Stimulated activated naive CD4-positive, alpha-beta T cell treated with Interleukin-2 at 50 U/mL for 16 hours (primary cell): ENCODE measurements at regions not wholly inside any gene's neighbourhood (a gene's known extent, or its start where the extent isn't known, plus 50 kb on each side); places are given as distances from the start of the nearest gene placed in this dataset.

Experiments used
- DNase-seq: peaks from one replicate; lab custom pipeline; 2025; lab: John Stamatoyannopoulos, UW

DNA sequence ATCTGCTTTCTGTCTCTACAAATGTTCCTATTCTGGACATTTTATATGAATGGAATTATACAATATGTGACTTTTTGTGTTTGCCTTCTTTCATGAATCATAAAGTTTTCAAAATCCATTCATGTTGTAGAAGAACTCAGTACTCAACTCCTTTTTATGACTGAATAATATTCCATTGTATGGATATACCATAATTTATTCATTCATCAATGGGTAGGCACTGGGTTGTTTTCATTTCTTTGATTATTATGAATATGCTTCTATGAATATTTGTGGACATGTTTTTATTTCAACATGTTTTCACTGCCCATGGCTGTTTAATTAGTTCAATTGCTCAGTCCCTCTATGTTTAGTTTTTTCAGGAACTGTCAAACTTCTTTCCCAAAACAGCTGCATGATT lies 76.5 kb upstream of the GTSF1L start:
- DNase-seq: no peak

DNA sequence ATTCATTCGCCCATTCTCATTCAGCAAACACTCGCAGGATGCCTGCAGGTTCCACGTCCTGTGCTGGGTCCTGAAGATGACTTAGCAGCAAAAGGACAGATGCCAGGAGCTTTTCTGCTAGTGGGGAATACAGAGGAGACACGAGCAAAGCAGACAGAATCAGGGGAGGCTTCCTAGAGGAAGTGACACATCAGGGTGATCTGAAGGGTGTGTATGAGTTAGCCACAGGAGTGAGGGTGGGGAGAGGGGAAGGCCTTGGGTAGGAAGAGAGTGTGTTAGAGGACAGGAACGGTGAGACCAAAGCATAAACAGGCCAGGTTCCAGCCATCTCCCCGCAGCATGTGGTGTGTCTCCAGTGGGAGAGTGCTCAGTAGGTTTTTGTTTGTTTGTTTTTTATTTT lies 73.4 kb upstream of the GTSF1L start:
- no peak for DNase-seq

DNA sequence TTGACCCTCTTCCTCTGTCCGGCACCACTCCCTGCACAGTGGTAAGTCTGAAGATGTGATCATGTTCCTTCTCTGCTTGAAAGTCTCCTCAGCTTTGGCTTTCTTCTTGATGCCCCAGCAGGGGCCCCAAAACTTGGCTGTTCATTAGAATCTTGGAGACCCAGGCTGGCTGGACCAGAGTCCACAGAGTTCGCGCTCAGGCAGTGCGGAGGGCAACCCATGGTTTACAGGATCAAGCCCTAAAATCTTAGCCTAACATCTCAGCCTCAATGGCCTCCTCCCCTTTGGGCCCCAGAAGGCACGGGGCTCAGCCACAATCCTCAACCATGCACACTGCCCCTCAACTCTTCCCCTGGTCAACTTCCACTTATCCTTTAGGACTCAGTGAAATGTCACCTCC lies 72.9 kb upstream of the GTSF1L start:
- no peak for DNase-seq

DNA sequence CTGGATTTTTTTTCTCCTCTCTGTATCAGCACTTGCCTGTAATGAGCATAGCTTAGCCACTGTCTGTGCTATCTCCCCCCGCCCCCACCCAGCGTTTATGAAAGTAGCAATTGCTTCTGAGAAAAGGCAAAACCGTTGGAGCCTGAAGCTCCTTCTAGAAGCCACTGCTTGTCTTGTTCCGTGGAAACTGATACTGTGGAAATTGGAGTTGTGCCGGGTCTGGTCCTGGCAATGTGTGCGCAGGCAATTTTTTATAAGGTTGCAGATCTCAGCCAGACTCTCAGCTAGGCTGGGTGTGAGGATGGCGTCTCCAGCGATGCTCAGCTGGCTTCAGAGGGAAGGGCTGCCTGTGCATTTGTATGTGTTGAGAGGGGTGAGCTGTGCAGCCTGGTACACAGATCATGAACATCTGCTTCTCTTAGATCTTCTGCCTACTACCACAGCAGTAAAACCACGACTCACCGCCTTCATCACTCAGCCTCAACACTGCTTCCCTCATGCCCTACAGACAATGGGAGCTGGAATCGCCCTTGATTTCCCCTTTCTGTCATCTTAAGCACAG lies 72.4 kb upstream of the GTSF1L start:
- DNase-seq: no peak

DNA sequence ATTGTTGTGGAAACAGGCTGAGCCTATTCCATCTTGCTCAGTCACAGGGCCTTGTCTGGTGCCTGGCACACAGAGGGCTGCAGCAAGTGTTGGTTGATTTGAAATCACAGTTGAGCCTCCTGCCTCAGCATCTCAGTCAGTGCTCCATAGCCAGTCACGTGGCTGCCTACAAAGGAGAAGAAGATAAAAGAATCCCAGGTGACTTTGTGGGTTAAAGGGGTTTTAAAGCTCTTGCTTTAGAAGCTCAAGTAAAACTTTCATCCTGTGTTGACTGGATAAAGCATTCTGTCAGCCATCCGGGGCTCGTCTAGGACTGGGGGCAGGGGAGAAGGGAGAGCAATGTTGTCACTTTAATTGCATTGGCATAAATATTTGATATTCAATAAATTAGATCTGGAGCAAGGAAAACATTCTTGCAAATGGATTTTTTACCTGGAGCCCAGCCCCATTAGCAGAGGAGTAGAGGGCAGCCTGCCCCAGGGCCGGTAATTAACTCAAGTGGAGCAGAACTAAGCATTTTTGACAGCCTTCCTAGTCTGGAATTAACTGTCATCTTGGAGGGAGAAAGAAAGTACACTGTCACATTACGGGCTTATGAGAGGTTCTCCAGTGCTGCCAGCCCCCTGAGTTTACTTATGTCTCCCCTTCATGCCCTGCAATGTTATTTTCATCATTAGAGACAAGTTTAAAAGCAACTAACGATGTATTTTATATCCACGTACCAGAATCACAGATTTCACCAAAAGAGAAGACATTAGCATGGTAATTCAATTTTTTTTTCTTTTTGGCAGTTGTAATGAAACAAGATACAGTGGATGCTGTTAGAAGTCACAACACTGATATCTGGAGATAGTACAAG lies 71.7 kb upstream of the GTSF1L start:
- no peak for DNase-seq

DNA sequence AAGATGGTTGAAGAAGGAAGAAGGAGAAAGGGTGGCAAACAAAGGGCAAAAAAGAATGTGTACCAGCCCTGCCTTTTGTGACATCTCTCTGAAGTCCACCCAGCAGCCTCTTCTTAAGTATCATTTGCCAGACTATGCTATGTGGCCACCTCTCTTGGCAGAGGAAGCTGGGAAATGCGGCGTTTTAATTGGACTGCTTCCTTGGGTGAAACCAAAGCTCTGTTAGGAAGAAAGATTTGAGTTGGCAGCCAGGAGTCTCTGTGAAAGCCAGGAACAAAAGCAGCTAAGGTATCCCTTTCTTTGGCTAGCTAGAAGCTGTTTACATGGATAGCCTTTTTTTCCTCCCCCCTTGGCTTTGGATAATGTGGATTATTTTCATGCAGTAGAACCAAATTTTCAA lies 67.5 kb upstream of the GTSF1L start:
- DNase-seq: no peak

DNA sequence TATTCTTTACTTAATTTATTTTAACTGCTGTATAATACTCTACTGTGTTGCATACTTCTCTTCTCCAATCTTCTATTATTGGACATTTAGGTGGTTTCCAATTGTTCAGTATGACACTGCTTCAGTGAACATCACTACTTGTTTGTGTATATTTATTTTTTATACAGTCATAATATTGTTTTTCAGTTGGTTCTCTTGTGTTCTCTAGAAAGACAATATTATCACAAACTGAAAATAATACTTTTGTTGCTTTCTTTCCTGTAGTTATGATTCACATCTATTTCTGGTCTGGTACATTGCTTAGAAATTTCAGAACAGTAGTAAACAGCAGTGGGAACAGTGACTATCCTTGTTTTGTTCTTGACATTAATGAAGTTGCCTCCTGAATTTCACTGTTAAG lies 62.8 kb upstream of the GTSF1L start:
- no peak for DNase-seq

DNA sequence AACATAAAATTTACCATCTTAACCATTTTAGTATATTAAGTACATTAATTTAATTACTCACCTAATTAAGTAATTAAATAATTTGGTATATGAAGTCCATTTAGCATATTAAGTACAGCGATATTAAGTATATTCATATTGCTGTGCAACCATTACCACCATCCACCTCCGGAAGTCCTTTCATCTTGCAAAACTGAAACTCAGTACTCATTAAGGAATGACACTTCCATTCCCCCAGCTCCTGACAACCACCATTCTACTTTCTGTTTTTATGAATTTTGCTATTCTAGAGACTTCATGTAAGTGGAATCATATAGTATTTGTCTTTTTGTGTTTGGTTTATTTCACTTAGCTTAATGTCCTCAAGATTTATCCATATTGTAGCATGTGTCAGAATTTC lies 61.1 kb upstream of the GTSF1L start:
- DNase-seq: no peak

DNA sequence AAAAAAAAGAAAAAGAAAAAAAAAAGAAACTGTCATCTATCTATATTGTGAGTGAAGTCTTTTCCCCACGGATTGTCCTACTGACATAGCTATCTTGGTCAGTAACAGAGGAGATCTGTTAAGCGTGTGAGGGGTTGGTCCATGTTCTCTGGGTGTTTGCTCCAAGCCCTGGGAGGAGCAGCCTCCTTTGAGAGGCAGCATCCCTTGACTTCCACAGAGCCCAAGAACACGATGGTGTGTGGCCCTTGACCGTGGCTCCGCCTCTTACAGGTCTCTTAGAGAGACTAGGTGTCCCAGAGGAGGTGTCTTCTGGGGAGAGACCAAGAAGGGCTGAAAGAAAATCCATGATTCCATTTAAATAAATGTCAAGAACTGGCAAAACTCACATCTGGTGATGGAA lies 60.1 kb upstream of the GTSF1L start:
- DNase-seq: no peak

DNA sequence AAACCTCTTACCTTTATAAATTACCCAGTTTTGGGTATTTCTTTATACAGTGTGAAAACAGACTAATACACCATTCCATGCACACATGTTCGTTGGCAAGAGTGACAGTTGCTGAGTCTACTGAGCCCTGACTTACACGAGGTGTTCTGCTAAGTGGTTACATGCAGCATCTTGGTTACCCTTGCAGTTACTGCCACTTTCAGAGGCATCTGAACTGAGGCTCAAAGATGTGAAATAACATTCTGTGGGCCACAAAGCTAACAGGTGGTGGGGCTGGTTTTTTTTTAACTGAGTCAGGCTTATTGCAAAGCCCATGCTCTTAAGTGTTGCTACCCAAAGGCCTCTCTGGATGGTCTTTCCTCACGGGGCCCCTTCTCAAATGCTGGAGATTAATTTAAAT lies 54.4 kb upstream of the GTSF1L start:
- DNase-seq: no peak

DNA sequence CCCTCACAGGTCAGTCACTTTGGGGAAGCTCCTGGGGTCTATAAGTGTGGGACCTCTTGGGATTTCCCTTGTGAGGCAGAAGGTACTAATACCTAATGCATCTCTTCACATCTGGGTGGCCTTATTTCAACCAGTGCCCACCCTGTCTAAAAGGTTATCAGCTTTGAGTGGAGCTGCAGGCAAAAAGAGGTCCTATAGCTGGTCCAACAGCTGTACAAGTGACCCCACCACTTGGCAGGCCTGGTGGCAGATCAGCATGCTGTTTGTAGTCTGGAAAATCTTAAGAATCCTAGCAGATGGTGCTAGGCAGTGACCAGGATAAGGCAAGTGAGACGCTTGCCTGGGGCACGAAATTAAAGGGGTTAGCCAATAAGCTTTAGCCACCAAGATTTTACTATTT lies 51.6 kb upstream of the GTSF1L start:
- DNase-seq: no peak

DNA sequence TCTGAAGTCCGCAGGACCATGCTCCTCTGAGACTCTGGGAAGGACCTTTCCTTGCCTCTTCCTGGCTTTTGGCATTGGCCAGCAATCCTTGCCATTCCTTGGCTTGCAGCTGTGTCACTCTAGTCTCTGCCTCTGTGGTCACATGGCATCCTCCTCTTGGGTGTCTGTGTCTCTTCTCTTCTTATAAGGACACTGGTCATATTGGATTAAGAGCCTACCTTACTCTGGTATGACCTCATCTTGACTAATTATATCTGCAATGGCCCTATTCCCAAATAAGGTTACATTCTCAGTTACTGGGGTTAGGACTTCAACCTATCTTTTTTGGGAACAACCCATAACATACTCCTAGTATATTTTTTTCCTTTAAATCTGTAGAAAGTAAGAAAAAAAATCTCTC lies 49.9 kb upstream of the GTSF1L start:
- no peak for DNase-seq
